LHCN-M2 (cell line): ENCODE measurements at regions not wholly inside any gene's neighbourhood (a gene's known extent, or its start where the extent isn't known, plus 50 kb on each side); places are given as distances from the start of the nearest gene placed in this dataset.

ENCODE experiments used
- DNase-seq: peaks from one replicate; pipeline ENCODE4 v3.0.0-alpha.2; 2012; ENCODE audit warnings: low read depth

GRCh38 chr13:61850794-61851193 lies 435.1 kb upstream of the PCDH20 start:
- DNase-seq, result no peak

- DNase-seq, result no peak
These were observed 422.9 kb upstream of the PCDH20 start for GRCh38 chr13:61838568-61838967.

- no peak for DNase-seq
These were observed 417.6 kb upstream of the PCDH20 start for GRCh38 chr13:61833228-61833627.

- no peak for DNase-seq
These were observed 415.4 kb upstream of the PCDH20 start for GRCh38 chr13:61831026-61831425.

GRCh38 chr13:61830475-61830874 lies 414.8 kb upstream of the PCDH20 start:
- DNase-seq, result no peak

GRCh38 chr13:61824168-61824567 lies 408.5 kb upstream of the PCDH20 start:
- no peak for DNase-seq

GRCh38 chr13:61812286-61812685 lies 396.6 kb upstream of the PCDH20 start:
- no peak for DNase-seq

GRCh38 chr13:61810065-61810464 lies 394.4 kb upstream of the PCDH20 start:
- no peak for DNase-seq

GRCh38 chr13:61797397-61797796 lies 381.7 kb upstream of the PCDH20 start:
- DNase-seq, result no peak

GRCh38 chr13:61795580-61795979 lies 379.9 kb upstream of the PCDH20 start:
- no peak for DNase-seq

GRCh38 chr13:61779456-61779855 lies 363.8 kb upstream of the PCDH20 start:
- no peak for DNase-seq

GRCh38 chr13:61778531-61778930 lies 362.9 kb upstream of the PCDH20 start:
- DNase-seq, result no peak

GRCh38 chr13:61777899-61778298 lies 362.2 kb upstream of the PCDH20 start:
- no peak for DNase-seq

GRCh38 chr13:61777271-61777670 lies 361.6 kb upstream of the PCDH20 start:
- DNase-seq, result no peak

- DNase-seq, result no peak
These were observed 359.3 kb upstream of the PCDH20 start for GRCh38 chr13:61774903-61775302.

- DNase-seq, result no peak
These were observed 355.0 kb upstream of the PCDH20 start for GRCh38 chr13:61770681-61771080.

- no peak for DNase-seq
These were observed 352.5 kb upstream of the PCDH20 start for GRCh38 chr13:61768175-61768574.

- DNase-seq, result no peak
These were observed 351.0 kb upstream of the PCDH20 start for GRCh38 chr13:61766667-61767058.

- no peak for DNase-seq
These were observed 350.5 kb upstream of the PCDH20 start for GRCh38 chr13:61765940-61766666.

GRCh38 chr13:61765181-61765742 lies 349.6 kb upstream of the PCDH20 start:
- no peak for DNase-seq

- DNase-seq, result no peak
These were observed 346.0 kb upstream of the PCDH20 start for GRCh38 chr13:61761690-61762089.

GRCh38 chr13:61760102-61760501 lies 344.5 kb upstream of the PCDH20 start:
- DNase-seq, result no peak

GRCh38 chr13:61756031-61756430 lies 340.4 kb upstream of the PCDH20 start:
- DNase-seq, result no peak

GRCh38 chr13:61751039-61751438 lies 335.4 kb upstream of the PCDH20 start:
- DNase-seq, result no peak
